AG10803 (cell line): ENCODE measurements at regions not wholly inside any gene's neighbourhood (a gene's known extent, or its start where the extent isn't known, plus 50 kb on each side); places are given as distances from the start of the nearest gene placed in this dataset.
"Not testable (repeated sequence)": the region's sequence is repeated elsewhere in the genome, so short reads cannot be mapped to it uniquely, and the experiment has no call there.

Experiments used
- DNase-seq: peaks from one replicate; pipeline ENCODE4 v3.0.0; 2010; ENCODE audit warnings: low read depth
- H3K4me3 ChIP-seq: 2 replicates; pipeline ENCODE4 v1.5.1; 2011; ENCODE audit warnings: mild to moderate bottlenecking, low read length, control low read depth
- TF ChIP-seq, protein P1 (sequence below): conservative IDR thresholded peaks from 2 replicates; pipeline ENCODE4 v1.5.1; 2011; ENCODE audit warnings: mild to moderate bottlenecking, low read length, control low read depth, inconsistent platforms

DNA sequence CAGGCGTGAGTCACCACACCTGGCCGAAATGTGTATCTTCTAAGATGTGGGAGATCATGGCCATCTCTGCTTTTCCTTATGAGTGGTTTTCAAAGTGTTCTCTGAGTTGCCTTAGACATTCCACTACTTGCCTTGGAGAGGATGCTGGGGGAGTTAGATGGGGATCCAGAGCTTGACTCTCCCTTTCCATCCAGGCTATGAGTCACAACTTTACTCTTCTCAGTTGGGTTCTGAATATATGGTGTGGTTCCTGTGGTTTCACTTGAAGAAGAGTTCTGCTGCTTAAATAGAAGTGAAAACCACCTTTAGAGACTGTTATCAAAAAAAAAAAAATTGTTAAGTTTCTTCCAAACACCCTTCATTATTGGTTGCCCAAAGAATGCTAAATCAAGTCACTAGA lies 217.6 kb downstream of the ZNF608 start:
- TF ChIP-seq, protein P1, sequence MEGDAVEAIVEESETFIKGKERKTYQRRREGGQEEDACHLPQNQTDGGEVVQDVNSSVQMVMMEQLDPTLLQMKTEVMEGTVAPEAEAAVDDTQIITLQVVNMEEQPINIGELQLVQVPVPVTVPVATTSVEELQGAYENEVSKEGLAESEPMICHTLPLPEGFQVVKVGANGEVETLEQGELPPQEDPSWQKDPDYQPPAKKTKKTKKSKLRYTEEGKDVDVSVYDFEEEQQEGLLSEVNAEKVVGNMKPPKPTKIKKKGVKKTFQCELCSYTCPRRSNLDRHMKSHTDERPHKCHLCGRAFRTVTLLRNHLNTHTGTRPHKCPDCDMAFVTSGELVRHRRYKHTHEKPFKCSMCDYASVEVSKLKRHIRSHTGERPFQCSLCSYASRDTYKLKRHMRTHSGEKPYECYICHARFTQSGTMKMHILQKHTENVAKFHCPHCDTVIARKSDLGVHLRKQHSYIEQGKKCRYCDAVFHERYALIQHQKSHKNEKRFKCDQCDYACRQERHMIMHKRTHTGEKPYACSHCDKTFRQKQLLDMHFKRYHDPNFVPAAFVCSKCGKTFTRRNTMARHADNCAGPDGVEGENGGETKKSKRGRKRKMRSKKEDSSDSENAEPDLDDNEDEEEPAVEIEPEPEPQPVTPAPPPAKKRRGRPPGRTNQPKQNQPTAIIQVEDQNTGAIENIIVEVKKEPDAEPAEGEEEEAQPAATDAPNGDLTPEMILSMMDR, result no peak
- H3K4me3 ChIP-seq, result no peak overlapping the region
- DNase-seq, result no peak

DNA sequence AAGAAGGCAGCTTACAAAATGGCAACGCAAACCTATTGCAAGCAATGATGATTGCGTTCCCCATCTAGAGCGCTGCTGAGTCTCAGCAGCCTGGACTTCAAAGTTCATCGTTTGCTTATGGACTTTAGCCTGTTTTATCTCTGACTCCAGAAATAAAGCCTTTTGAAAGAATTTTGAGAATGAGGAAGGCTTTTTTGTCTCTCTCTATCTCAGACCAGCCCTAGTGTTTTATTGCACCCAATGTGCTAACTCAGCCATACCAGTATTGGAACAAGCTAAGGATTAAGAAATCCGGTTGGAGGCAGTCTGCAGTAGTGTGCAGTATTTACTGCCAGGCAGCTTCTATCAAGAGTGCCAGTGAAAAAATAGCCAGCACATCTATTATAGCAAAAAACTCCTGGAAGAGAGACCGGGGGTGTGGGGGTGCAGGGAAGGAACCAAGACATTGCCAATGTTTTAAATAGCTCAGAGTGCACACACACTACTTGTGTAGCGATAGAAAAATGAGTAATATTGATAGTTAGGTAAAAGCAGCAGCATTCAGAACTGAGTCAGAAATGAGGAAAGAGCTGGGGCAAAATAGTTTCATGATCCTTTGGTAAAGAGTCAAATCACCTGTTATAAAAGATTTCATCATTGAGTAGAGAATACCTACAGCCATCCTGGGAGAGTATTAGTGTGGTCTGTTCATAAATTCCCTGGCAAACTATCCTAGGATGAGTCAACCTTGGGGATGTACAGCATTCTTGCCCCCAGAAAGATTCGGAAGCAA lies 219.0 kb downstream of the ZNF608 start:
- TF ChIP-seq, protein P1, result no peak
- no peak overlapping the region for H3K4me3 ChIP-seq
- no peak for DNase-seq

DNA sequence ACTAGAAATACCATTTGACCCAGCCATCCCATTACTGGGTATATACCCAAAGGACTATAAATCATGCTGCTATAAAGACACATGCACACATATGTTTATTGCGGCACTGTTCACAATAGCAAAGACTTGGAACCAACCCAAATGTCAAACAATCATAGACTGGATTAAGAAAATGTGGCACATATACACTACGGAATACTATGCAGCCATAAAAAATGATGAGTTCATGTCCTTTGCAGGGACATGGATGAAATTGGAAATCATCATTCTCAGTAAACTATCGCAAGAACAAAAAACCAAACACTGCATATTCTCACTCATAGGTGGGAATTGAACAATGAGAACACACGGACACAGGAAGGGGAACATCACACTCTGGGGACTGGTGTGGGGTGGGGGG lies 220.4 kb downstream of the ZNF608 start:
- not testable (repeated sequence) for DNase-seq

GRCh38 chr5:124524552-124525232 lies 221.7 kb downstream of the ZNF608 start:
- TF ChIP-seq, protein P1, result no peak
- no peak for DNase-seq
- H3K4me3 ChIP-seq, result no peak overlapping the region

More for the DNA sequence above, 220.4 kb downstream of the ZNF608 start:
- not testable (repeated sequence) for H3K4me3 ChIP-seq

DNA sequence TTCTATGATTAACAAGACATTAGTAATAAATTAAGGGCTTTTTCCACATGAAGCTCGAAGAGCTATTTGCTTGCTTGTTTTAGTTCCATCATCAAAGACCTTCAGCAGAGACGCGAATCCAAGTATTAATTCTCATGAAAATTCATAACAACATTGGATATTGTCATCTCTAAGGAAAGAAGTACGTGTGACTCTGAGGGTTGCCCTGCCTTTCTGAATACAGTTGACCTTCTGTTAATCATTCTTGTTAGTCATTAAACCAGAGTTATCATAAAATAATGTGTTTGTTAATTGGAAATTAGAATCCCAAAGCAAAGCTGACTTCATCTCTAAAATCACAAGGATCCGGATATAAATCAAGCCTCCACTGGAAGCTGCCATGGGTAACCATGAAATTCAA lies 222.5 kb downstream of the ZNF608 start:
- H3K4me3 ChIP-seq, result no peak overlapping the region
- TF ChIP-seq, protein P1, result no peak
- DNase-seq, result no peak

- no peak overlapping the region for H3K4me3 ChIP-seq
- TF ChIP-seq, protein P1, result no peak
Observed at GRCh38 chr5:124522992-124523391, 223.4 kb downstream of the ZNF608 start.

DNA sequence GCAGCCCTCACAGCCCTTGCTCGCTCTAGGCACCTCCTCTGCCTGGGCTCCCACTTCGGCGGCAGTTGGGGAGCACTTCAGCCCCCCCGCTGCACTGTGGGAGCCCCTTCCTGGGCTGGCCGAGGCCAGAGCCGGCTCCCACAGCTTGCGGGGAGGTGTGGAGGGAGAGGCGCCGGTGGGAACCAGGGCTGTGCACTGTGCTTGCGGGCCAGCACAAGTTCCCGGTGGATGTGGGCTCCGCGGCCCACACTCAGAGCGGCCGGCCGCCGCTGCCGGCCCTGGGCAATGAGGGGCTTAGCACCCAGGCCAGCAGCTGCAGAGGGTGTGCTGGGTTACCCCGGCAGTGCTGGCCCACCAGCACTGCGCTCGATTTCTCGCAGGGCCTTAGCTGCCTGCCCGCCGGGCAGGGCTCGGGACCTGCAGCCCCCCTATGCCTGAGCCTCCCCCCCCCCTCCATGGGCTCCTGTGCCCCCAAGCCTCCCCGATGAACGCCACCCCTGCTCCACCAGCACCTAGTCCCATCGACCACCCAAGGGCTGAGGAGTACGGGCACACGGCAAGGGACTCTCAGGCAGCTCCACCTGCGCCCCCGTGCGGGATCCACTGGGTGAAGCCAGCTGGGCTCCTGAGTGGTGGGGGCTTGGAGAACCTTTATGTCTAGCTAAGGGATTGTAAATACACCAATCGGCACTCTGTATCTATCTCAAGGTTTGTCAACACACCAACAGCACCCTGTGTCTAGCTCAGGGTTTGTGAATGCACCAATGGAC lies 224.8 kb downstream of the ZNF608 start:
- no peak for DNase-seq
- TF ChIP-seq, protein P1, result no peak
- H3K4me3 ChIP-seq, result no peak overlapping the region

More at GRCh38 chr5:124522992-124523391, 223.4 kb downstream of the ZNF608 start:
- DNase-seq, result no peak
